GM13977 (cell line): ENCODE measurements at regions not wholly inside any gene's neighbourhood (a gene's known extent, or its start where the extent isn't known, plus 50 kb on each side); places are given as distances from the start of the nearest gene placed in this dataset.

ENCODE experiments used
- DNase-seq: peaks from one replicate; pipeline ENCODE4 v3.0.0; 2012; ENCODE audit warnings: low spot score
- in situ Hi-C: fragments of 300-500 bp; cut with MboI; formaldehyde crosslinking; loops from one replicate; pipeline ENCODE4 v1.12.0; 2022; ENCODE audit warnings: low sequenced_read_pairs, low pct_unique_long_range_greater_than_20kb, mixed read lengths, inconsistent platforms; ENCODE audit not compliant: unreplicated experiment
- TF ChIP-seq, protein P1 (sequence below): IDR thresholded peaks from 2 replicates; pipeline ENCODE4 v1.5.1; 2012; ENCODE audit warnings: mild to moderate bottlenecking, control low read depth; ENCODE audit not compliant: insufficient read depth; ENCODE audit errors: extremely low read depth, missing control alignments

DNA sequence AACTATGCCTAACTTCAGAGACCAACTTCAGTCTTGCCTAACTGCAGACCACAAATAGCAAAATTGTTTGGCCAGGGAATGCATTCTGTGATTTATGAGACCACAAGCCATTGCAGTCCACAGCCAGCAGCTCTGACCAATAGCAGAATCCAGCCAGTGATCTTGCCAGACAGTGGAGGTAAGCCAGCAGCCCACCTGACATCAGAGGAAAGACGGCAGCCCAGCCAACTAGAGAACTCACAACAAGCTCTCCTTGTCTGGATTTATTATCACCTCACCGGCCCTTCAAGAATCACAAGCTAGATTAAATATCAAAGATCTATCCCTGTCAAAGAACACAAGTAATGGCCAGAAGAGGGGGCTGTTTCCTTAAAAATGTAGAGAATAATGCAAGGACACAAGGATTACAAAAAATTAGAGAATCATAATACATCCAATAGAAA, 66.5 kb upstream of the SLC35F1 start:
- peak; percentile 25 for DNase-seq
- TF ChIP-seq, protein P1, sequence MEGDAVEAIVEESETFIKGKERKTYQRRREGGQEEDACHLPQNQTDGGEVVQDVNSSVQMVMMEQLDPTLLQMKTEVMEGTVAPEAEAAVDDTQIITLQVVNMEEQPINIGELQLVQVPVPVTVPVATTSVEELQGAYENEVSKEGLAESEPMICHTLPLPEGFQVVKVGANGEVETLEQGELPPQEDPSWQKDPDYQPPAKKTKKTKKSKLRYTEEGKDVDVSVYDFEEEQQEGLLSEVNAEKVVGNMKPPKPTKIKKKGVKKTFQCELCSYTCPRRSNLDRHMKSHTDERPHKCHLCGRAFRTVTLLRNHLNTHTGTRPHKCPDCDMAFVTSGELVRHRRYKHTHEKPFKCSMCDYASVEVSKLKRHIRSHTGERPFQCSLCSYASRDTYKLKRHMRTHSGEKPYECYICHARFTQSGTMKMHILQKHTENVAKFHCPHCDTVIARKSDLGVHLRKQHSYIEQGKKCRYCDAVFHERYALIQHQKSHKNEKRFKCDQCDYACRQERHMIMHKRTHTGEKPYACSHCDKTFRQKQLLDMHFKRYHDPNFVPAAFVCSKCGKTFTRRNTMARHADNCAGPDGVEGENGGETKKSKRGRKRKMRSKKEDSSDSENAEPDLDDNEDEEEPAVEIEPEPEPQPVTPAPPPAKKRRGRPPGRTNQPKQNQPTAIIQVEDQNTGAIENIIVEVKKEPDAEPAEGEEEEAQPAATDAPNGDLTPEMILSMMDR: peak; percentile 46
- in situ Hi-C loops: loop anchor here (25.0 kb wide), 1 partner anchor 403 kb away; the partner anchor contains the start of gene ROS1

DNA sequence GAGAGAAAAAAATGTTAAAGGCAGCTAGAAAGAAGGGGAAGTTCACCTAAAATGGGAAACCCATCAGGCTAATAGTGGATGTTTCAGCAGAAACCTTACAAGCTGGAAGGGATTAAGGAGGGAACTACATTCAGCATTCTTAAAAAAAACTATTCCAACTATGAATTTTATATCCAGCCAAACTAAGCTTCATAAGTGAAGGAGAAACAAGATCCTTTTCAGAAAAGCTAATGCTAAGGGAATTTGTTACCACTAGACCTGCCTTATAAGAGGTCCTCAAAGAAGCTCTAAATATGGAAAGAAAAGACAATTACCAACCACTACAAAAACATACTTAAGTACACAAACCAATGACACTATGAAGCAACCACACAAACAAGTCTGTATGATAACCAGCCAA, 59.2 kb upstream of the SLC35F1 start:
- TF ChIP-seq, protein P1: no peak
- DNase-seq: no peak
- in situ Hi-C loops: loop anchor here (25.0 kb wide), 1 partner anchor 411 kb away; the partner anchor contains the start of gene ROS1

DNA sequence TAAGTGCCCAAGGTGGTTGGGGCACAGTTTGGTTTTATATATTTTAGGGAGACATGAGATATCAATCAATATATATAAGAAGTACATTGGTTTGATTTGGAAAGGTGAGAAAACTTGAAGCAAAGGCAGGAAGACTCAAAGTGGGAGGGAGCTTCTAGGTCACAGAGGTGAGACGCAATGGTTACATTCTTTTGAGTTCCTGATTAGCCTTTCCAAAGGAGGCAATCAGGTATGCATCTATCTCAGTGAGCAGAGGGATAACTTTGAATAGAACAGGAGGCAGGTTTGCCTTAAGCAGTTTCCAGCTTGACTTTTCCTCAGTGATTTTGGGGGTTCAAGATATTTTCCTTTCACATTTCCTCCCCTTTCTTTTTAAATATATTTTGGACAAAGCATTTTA, 58.0 kb upstream of the SLC35F1 start:
- in situ Hi-C loops: loop anchor here (25.0 kb wide), 1 partner anchor 412 kb away; the partner anchor contains the start of gene ROS1
- no peak for DNase-seq
- TF ChIP-seq, protein P1: no peak
